Activated CD8-positive, alpha-beta memory T cell treated with anti-CD3 and anti-CD28 coated beads, Interleukin-2, amount 10 ng/mL, durations not matched to agents 7 days and 5 days (primary cell): ENCODE measurements at regions not wholly inside any gene's neighbourhood (a gene's known extent, or its start where the extent isn't known, plus 50 kb on each side); places are given as distances from the start of the nearest gene placed in this dataset.

Experiments used
- ATAC-seq: fragments of 150-1000 bp; cut with Tn5 transposase; one replicate; pipeline ENCODE4 v1.10.0; 2021; ENCODE audit warnings: moderate library complexity
- CTCF ChIA-PET: fragments of 350-600 bp; sonication (Branson Sonifier 250); formaldehyde crosslinking; loops from one replicate; lab custom pipeline; 2021; ENCODE audit warnings: antibody characterized with exemption; lab: Charles Lee
- DNase-seq: peaks from one replicate; pipeline ENCODE4 v3.0.0-alpha.2; 2020
- H3K27ac Mint-ChIP-seq: one replicate; pipeline ENCODE4 v1.8.0; 2021; ENCODE audit warnings: mild to moderate bottlenecking, mixed read lengths
- H3K27me3 Mint-ChIP-seq: one replicate; pipeline ENCODE4 v1.8.0; 2021; ENCODE audit warnings: mixed read lengths
- H3K36me3 Mint-ChIP-seq: one replicate; pipeline ENCODE4 v1.8.0; 2021; ENCODE audit warnings: mild to moderate bottlenecking, mixed read lengths
- H3K4me1 Mint-ChIP-seq: one replicate; pipeline ENCODE4 v1.8.0; 2021; ENCODE audit warnings: mixed read lengths
- H3K4me3 Mint-ChIP-seq: one replicate; pipeline ENCODE4 v1.8.0; 2021; ENCODE audit warnings: mild to moderate bottlenecking, moderate library complexity, mixed read lengths
- H3K9me3 Mint-ChIP-seq: one replicate; pipeline ENCODE4 v1.8.0; 2022; ENCODE audit warnings: low read depth, mixed read lengths

DNA sequence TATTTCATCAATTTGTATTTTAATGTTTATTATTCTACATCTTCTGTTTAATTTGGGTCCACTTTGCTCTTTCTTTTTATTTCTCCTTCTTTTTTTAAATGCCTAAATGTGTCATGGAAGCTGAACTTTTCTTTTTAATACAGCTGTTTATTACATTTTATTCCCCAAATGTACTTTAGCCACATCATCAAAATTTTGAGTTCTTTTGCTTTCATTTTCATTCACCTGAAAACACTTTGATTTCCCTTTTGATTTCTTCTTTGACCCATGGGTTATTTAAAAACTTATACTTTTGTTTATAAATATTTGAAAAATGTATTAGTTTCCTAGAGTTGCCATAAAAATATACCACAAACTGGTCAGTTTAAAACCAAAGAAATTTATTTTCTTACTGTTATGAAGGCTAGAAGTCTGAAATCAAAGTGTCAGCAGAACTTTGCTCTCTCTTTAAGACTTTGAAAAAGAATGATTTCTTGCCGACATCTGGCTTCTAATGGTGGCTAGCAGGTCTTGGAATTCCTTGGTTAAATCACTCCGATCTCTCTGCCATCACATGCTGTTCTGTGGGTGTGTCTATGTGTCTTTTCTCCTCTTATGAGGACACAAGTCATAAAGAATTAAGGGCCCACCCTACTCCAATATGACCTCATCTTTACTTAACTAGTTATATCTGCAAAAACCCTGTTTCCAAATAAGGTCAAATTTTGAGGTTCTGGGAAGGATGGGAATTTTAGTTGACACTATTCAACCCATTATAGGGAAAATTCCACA, 225.5 kb downstream of the ANKRD7 start:
- Mint-ChIP-seq H3K4me1 (no peaks in the 10 kb centered on the region), H3K27ac (no peak overlapping the region), H3K4me3 (no peak overlapping the region), H3K9me3 (no peaks in the 10 kb centered on the region), H3K27me3 (no peaks in the 10 kb centered on the region), H3K36me3 (no peaks in the 10 kb centered on the region)
- ATAC-seq, result no peak
- CTCF ChIA-PET, result no interaction called here
- no peak for DNase-seq

DNA sequence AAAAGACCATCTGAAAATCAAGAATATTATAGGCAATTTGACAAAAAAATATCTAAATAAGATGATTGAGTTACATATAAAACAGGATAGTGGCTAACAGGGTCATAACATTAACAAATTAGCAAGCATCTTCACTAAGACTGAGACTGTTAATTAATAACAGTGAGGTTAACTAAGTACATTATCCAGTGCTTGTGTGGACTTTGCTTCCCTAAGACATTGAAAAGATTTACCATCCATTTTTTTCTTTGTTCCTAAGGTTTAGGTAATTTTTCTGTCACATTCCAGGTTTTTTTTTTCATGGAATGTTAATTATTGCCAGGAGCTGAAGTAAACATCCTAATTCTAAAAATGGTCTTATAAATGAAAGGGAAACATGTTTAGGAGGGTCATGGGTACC, 227.6 kb downstream of the ANKRD7 start:
- Mint-ChIP-seq H3K4me3 (no peak overlapping the region), H3K27me3 (no peaks in the 10 kb centered on the region), H3K27ac (no peak overlapping the region), H3K4me1 (no peaks in the 10 kb centered on the region), H3K36me3 (no peaks in the 10 kb centered on the region), H3K9me3 (no peaks in the 10 kb centered on the region)
- DNase-seq (no peak), ATAC-seq (no peak)
- CTCF ChIA-PET, result no interaction called here

DNA sequence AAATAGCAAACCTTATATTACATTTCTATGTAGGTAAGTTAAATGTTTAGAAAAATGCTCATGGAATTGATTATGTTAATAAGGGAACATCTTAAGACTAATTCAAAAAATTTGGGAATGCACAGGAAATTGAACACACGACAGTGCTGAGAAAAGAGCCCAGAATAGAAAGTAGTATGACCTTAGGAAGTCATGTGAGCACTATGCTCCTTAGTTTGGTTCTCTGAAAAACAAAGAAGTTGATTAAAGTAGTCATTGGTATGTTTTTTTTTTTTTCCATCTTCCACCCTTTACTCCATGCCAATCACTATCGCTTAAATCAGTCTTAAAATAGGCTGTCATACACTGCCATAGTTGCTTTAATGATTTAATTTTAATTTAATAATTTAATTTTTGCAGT, 242.9 kb downstream of the ANKRD7 start:
- H3K9me3 Mint-ChIP-seq, result no peaks in the 10 kb centered on the region
- no peaks in the 10 kb centered on the region for H3K4me1 Mint-ChIP-seq
- no peak overlapping the region for H3K27ac Mint-ChIP-seq
- no peak overlapping the region for H3K4me3 Mint-ChIP-seq
- no peaks in the 10 kb centered on the region for H3K27me3 Mint-ChIP-seq
- DNase-seq, result no peak
- ATAC-seq, result no peak
- no peaks in the 10 kb centered on the region for H3K36me3 Mint-ChIP-seq
- CTCF ChIA-PET, result no interaction called here

DNA sequence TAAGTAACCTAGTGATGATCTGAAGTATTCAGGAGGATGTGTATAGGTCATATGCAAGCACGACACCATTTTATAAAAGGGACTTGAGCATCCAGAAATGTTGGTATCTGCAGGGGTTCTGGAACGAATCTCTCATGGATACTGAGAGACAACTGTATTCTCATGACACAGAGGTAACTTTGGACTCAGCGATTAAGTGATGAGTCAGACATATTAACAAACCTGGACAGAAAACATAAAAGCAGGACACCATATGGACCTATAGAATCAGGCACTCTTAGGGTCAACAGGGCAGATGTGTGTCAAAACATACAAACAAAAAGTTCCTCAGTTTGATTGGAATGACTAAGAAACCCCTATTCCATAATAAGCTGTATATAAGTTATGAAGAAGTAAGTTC, 248.1 kb downstream of the ANKRD7 start:
- no peaks in the 10 kb centered on the region for H3K9me3 Mint-ChIP-seq
- ATAC-seq (no peak), DNase-seq (no peak)
- no peak overlapping the region for H3K27ac Mint-ChIP-seq
- H3K27me3 Mint-ChIP-seq, result no peaks in the 10 kb centered on the region
- no peaks in the 10 kb centered on the region for H3K4me1 Mint-ChIP-seq
- CTCF ChIA-PET, result no interaction called here
- no peaks in the 10 kb centered on the region for H3K36me3 Mint-ChIP-seq
- no peak overlapping the region for H3K4me3 Mint-ChIP-seq

DNA sequence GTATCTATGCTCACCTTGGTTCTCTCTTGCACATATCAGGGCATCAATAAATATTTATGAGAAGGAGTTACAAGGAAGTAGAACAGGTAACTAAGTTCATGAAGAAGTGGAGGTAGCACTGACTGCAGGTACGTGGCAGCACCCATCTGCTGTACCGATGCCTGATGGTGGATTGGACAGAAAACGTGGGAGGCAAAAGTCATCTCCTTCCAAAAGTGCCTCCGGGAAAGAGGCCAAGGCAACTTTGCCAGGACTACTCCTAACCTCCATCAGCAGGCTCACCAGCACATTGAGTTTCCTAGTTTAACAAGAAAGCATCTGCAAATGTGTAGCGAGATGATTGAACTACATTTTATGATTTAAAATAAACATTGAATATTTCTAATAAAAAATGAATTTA, 248.8 kb downstream of the ANKRD7 start:
- H3K27me3 Mint-ChIP-seq, result no peaks in the 10 kb centered on the region
- no peak overlapping the region for H3K27ac Mint-ChIP-seq
- ATAC-seq (no peak), DNase-seq (no peak)
- no peaks in the 10 kb centered on the region for H3K9me3 Mint-ChIP-seq
- CTCF ChIA-PET, result no interaction called here
- no peaks in the 10 kb centered on the region for H3K36me3 Mint-ChIP-seq
- H3K4me3 Mint-ChIP-seq, result no peak overlapping the region
- no peaks in the 10 kb centered on the region for H3K4me1 Mint-ChIP-seq

DNA sequence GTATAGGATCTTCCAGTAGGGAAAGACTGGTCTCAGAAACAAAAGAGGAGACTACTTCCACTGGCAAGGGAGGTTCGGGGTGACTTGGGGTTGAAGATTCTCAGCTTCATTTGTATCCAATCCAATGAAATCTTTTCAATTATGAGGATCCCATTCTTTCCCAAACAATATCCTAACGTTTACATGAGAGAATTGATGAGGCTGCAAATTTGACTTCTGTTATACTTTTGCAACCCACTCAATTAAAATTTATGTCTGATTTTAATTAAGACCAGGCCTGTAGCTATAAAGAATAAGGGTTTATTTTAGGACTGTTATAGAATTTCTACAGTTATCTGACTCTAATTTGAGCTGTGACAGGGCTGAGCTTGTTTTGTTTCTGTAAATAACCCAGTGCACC, 251.5 kb downstream of the ANKRD7 start:
- DNase-seq (no peak), ATAC-seq (no peak)
- CTCF ChIA-PET, result no interaction called here
- Mint-ChIP-seq H3K36me3 (no peaks in the 10 kb centered on the region), H3K4me1 (no peaks in the 10 kb centered on the region), H3K4me3 (no peak overlapping the region), H3K27ac (no peak overlapping the region), H3K27me3 (no peaks in the 10 kb centered on the region), H3K9me3 (peaks cover 1% of the 10 kb centered on the region)

DNA sequence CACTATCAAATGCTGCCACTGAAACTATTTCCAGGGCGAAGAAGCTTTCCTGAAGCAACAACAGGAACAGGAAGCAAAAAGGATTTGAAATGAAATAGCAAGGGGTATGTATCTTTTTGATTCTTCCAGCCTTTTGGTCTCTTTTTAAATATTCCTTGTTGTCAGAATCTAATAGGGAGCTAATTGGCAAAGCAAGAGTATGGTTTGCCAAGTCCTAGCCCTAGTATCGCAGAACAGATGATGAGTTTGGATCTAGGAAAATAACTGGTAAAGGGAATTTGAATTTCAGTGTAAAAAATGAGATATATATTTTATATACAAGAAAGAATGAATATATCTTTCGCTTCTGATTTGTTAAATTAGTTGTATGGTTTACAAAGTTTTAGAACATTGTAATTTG, 252.5 kb downstream of the ANKRD7 start:
- DNase-seq (no peak), ATAC-seq (no peak)
- Mint-ChIP-seq H3K27me3 (no peaks in the 10 kb centered on the region), H3K9me3 (peaks cover 1% of the 10 kb centered on the region), H3K4me3 (no peak overlapping the region), H3K36me3 (no peaks in the 10 kb centered on the region), H3K4me1 (no peaks in the 10 kb centered on the region), H3K27ac (no peak overlapping the region)
- CTCF ChIA-PET, result no interaction called here

DNA sequence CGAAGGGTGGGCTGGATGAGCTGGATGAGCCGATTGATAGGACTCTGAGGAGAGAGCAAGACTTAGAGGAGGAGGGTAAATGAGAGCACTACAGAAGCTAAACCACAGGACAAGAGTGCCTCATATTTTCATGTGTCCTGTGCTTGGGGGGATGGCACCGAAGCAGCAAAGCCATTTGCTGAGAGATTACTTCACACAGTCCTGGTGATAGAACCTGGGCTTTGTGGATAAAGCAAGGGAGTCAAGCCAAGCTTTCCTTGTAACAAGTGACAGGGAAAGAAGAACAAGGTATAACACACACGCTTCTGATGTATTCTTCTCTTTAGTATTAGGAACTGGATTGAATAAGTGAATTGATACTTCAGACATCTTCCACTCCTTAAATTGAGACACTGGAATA, 253.7 kb downstream of the ANKRD7 start:
- DNase-seq (no peak), ATAC-seq (no peak)
- CTCF ChIA-PET, result no interaction called here

DNA sequence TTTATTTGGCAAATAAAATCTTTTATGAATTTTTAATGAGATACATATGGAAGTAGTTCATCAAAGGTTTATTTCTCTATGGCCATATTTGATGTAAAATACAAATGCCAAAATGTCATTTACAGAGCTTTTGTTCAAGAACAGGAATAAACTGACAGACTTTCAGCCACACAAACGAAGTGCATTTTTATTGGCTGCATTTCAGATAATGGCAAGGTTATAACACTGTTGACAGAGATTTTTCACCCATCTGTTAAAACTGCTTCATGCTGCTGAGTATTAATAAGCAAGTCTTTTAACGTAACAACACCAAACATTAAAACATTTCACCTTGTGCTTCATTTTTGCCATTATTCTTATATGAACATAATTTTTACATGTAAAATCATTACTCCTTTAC, 254.4 kb downstream of the ANKRD7 start:
- Mint-ChIP-seq H3K27me3 (no peaks in the 10 kb centered on the region), H3K36me3 (peaks cover 1% of the 10 kb centered on the region), H3K9me3 (peaks cover 1% of the 10 kb centered on the region), H3K4me1 (no peaks in the 10 kb centered on the region), H3K27ac (no peak overlapping the region), H3K4me3 (no peak overlapping the region)
- CTCF ChIA-PET, result no interaction called here
- no peak for ATAC-seq
- no peak for DNase-seq

More for the DNA sequence above, 253.7 kb downstream of the ANKRD7 start:
- H3K9me3 Mint-ChIP-seq, result peaks cover 1% of the 10 kb centered on the region
- no peaks in the 10 kb centered on the region for H3K27me3 Mint-ChIP-seq
- peaks cover 1% of the 10 kb centered on the region for H3K36me3 Mint-ChIP-seq
- H3K27ac Mint-ChIP-seq, result no peak overlapping the region
- no peaks in the 10 kb centered on the region for H3K4me1 Mint-ChIP-seq
- no peak overlapping the region for H3K4me3 Mint-ChIP-seq

DNA sequence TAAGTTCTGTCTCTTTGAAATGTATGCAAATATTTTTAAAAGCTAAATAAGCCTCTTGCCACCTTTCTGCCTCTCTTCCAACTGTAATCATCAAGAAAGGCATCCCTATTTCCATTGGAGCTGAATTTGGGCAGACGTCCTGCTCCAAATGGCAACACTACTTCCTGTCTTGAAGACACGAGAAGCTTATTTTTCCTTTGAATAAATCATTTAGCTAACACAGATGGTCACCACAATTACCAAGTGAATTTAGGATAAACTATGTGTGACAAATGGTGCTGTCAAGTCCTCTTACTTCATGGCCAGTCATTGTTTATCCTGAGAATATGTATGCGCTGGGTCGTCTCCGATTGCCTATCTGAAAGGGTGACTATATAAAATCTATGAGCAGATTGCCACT, 268.0 kb downstream of the ANKRD7 start:
- CTCF ChIA-PET, result no interaction called here
- Mint-ChIP-seq H3K27me3 (no peaks in the 10 kb centered on the region), H3K36me3 (no peaks in the 10 kb centered on the region), H3K9me3 (no peaks in the 10 kb centered on the region), H3K4me3 (no peak overlapping the region), H3K27ac (no peak overlapping the region), H3K4me1 (no peaks in the 10 kb centered on the region)
- DNase-seq (no peak), ATAC-seq (no peak)

DNA sequence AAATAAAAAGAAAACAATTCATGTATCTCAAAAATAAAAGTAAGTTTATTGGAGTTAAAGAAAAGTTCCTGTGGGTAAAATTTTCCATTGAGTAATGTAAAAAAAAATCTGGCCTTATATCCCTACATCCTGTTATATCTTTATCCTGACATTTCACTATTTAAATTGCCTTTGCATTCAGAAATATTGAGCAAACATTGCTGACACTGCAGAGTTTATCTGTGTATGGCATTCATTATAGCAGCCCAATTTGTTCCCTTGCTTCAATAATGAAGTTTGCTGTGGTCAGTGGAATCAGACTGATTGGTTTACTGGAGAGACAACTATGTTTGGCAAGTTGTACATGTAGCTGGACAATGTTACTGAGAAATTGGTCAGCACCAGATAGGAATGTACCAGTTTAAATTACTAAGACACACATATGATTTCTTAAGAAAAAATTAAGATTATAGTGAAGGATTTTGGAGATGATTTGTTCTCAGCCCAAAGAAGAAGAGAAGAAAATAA, 271.7 kb downstream of the ANKRD7 start:
- ATAC-seq, result no peak
- no peak overlapping the region for H3K4me3 Mint-ChIP-seq
- no peak for DNase-seq
- H3K27me3 Mint-ChIP-seq, result no peaks in the 10 kb centered on the region
- H3K9me3 Mint-ChIP-seq, result peaks cover 3% of the 10 kb centered on the region
- H3K4me1 Mint-ChIP-seq, result no peaks in the 10 kb centered on the region
- CTCF ChIA-PET, result no interaction called here
- no peaks in the 10 kb centered on the region for H3K36me3 Mint-ChIP-seq
- H3K27ac Mint-ChIP-seq, result no peak overlapping the region

DNA sequence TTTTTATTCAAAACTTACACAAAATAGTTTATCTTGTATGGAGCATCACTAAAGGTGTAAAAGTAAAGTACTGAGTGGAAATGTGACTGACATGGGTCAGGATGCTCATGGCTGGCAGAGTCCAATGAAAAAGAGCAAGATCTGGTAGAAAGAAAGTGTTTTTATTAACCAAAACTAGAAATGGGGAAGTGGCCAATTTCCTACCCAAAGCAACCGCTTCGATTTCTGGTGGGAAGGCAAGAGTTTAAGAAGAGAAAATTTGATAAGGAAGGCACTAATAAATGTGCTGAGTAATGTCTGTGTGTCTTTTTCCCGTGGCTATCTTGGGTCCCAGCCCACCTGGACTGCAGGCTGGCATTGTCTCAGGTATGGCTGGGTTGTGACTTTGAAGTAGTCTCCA, 277.7 kb downstream of the ANKRD7 start:
- Mint-ChIP-seq H3K36me3 (no peaks in the 10 kb centered on the region), H3K4me3 (no peak overlapping the region), H3K9me3 (peaks cover 9% of the 10 kb centered on the region), H3K27me3 (no peaks in the 10 kb centered on the region), H3K27ac (no peak overlapping the region), H3K4me1 (no peaks in the 10 kb centered on the region)
- no peak for DNase-seq
- CTCF ChIA-PET, result no interaction called here
- ATAC-seq, result no peak

DNA sequence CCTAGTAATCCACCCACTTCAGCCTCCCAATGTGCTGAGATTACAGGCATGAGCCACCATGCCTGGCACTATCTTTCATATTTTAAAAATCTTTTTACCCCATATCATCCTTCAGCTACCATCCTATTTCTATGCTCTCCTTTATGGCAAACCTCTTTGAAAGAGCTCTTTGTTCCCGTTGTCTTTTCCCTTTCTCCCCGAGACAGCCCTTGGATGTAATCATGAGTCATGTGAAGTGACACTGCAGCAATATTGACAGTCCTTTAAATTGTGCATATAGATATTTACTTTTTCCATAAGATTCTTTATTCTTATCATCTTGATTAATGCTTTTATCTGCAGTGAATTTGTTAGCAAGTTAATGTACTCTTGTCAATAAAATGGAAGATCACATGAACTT, 286.6 kb downstream of the ANKRD7 start:
- Mint-ChIP-seq H3K27ac (no peak overlapping the region), H3K4me1 (no peaks in the 10 kb centered on the region), H3K4me3 (no peak overlapping the region), H3K27me3 (no peaks in the 10 kb centered on the region), H3K36me3 (no peaks in the 10 kb centered on the region), H3K9me3 (no peaks in the 10 kb centered on the region)
- no peak for ATAC-seq
- CTCF ChIA-PET, result no interaction called here
- no peak for DNase-seq

DNA sequence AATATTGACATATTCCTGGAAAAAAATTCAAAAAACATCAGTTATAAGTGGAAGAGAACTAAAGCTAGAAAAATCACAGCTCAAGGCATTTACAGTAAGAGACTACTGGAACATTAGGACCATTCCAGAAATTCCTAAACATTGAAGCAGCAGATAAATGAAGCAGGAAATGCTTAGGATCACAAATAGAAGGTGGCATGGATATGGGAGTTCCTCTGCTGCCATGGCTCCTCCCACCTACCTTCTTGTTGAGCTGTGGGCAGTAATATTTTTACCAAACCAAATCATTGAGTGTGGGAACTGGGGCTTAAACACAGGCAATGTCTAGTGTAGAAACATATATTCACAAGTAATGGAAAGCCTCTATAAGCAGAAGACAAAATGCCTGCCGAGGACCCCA, 292.8 kb downstream of the ANKRD7 start:
- Mint-ChIP-seq H3K27ac (no peak overlapping the region), H3K4me3 (no peak overlapping the region), H3K4me1 (no peaks in the 10 kb centered on the region), H3K9me3 (no peaks in the 10 kb centered on the region), H3K27me3 (no peaks in the 10 kb centered on the region), H3K36me3 (no peaks in the 10 kb centered on the region)
- CTCF ChIA-PET, result no interaction called here
- ATAC-seq (no peak), DNase-seq (no peak)
